ENCODE measurements at regions not wholly inside any gene's neighbourhood (a gene's known extent, or its start where the extent isn't known, plus 50 kb on each side); places are given as distances from the start of the nearest gene placed in this dataset.
"Not testable (repeated sequence)": the region's sequence is repeated elsewhere in the genome, so short reads cannot be mapped to it uniquely, and the experiment has no call there.

DNA sequence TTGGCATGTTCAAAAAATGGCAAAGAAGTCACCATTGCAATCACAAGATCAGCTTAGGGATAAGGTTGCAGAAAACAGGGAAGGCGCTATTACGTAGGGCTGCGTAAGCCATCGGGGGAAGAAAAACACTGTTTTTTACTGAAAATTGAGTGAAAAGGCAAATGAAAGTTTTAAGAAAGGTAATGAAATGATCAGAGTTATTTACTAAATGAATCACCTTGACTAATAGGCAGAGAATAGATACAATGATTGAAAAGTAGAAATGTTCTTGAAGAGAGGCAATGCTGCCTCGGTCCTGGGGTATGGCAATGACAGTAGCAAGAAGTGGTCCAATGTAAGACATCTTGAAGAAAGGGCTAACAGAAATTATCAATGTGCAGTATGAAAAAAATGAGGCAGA is 1227.8 kb upstream of the ZEB2 start:
- DNase-seq (ENCODE audit: low read depth): no peak
- TF ChIP-seq, protein P1, sequence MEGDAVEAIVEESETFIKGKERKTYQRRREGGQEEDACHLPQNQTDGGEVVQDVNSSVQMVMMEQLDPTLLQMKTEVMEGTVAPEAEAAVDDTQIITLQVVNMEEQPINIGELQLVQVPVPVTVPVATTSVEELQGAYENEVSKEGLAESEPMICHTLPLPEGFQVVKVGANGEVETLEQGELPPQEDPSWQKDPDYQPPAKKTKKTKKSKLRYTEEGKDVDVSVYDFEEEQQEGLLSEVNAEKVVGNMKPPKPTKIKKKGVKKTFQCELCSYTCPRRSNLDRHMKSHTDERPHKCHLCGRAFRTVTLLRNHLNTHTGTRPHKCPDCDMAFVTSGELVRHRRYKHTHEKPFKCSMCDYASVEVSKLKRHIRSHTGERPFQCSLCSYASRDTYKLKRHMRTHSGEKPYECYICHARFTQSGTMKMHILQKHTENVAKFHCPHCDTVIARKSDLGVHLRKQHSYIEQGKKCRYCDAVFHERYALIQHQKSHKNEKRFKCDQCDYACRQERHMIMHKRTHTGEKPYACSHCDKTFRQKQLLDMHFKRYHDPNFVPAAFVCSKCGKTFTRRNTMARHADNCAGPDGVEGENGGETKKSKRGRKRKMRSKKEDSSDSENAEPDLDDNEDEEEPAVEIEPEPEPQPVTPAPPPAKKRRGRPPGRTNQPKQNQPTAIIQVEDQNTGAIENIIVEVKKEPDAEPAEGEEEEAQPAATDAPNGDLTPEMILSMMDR (conservative IDR thresholded peaks at IDR 0.05; ENCODE audit: low read depth, low read length): no peak
- no peak overlapping the region for H3K4me3 ChIP-seq (ENCODE audit: low read length)

DNA sequence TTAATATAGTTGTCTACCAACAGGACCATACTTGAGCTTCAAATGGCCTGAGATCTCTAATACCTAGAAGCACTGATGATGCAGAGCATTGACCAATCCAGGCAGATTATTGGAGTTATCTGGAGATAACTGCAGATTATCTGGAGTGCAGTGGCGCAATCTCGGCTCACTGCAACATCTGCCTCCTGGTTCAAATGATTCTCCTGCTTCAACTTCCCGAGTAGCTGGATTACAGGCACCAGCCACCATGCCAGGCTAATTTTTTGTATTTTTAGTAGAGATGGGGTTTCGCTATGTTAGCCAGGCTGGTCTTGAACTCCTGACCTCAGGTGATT is 1225.4 kb upstream of the ZEB2 start:
- DNase-seq (ENCODE audit: low read depth); H3K4me3 ChIP-seq (ENCODE audit: low read length): not testable (repeated sequence)

DNA sequence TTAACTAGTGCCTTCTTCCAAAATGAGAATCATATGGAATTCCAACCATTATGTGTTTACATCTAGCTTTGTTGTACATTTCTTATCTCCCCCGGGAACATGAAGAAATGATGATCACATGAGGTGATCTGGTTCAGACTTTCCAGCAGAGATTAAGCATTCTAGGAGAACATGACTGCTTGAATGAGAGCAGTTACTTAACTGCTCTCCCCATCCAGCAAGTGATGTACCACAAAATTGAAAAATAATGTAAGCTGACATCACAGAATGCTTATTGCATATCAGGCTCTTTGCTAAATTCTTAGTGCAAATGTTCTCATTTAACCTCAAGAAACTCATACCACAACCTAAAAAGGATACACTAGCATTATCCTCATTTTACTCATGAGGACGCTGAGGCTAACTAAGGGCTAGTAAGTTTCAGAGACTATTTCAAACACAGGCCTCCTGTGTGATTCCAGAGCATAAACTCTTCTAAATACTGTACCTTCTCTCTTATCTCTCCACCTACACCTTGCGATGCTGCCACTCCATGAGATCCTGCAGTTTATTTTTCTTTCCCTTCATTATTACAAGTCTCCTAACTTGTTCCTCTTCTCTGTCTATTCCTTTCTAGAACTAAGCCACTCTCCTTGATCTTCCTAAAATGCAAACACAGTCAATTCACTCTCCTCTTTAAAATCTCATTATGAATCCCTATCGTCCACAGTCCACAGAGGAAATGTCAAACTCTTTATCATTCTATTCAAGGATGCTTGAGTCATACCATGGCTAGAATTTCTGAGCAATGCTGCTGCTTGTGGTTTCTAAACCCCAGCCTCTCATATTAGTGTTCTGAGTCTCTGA is 1224.8 kb upstream of the ZEB2 start:
- DNase-seq (ENCODE audit: low read depth): no peak
- H3K4me3 ChIP-seq (ENCODE audit: low read length): no peak overlapping the region
- TF ChIP-seq, protein P1 (conservative IDR thresholded peaks at IDR 0.05; ENCODE audit: low read depth, low read length): no peak

DNA sequence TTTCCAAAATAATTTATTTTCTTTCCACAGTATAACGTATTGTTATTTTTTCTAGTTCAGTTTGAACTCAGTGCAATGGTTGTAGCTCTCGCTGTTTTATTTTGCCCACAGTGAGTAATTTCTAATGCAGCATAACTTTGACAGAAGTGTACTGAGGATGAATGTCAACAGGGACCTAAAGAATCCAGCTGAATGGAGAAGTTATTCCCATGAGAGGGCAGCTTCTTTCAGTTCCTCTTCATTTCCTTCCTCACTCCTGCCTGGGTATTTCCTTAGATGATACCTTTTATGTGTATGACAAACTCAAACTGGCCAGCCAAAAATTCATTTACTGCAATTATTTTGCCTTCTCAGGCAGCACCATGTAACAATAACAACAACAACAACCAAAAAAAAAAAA is 1223.1 kb upstream of the ZEB2 start:
- no peak overlapping the region for H3K4me3 ChIP-seq (ENCODE audit: low read length)
- no peak for DNase-seq (ENCODE audit: low read depth)
- TF ChIP-seq, protein P1 (conservative IDR thresholded peaks at IDR 0.05; ENCODE audit: low read depth, low read length): no peak

DNA sequence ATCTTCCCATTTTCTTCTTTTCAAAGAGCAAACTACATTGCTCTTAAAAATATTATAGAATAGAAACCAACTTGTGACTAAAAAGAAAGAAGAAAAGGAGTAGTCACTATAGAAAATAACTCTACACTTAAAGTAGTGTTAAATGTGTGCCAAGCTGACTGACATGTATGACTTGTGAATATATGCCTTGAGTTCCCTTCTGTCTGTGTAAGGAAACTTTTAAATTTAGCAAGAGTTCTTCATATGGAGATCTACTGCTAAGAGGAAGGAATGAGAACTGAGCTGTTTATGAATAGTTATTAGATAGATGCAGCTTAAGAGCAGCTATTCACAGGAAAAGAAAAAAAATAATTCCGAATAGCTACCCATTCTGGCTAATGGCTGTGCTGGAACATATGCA is 1221.7 kb upstream of the ZEB2 start:
- TF ChIP-seq, protein P1 (conservative IDR thresholded peaks at IDR 0.05; ENCODE audit: low read depth, low read length): no peak
- H3K4me3 ChIP-seq (ENCODE audit: low read length): no peak overlapping the region
- no peak for DNase-seq (ENCODE audit: low read depth)

DNA sequence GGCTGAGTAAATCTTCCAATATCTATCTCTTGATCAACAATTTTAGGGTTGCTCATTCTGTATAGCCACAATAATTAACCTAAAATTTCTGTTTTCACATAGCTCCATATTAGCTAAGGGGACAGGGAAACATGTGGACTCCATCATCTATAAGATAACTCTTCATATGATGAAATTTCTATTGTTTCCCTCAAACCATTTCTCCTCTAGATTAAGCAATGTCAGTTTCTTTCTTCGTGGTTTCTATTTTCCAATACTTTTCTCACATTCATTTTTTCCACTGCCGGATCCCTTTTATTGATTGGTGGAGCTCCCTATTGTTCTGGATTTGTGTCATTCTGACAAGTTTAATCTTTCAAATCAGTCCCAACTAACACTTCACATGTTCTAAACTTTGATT is 1221.3 kb upstream of the ZEB2 start:
- DNase-seq (ENCODE audit: low read depth): no peak
- H3K4me3 ChIP-seq (ENCODE audit: low read length): no peak overlapping the region
- TF ChIP-seq, protein P1 (conservative IDR thresholded peaks at IDR 0.05; ENCODE audit: low read depth, low read length): no peak

DNA sequence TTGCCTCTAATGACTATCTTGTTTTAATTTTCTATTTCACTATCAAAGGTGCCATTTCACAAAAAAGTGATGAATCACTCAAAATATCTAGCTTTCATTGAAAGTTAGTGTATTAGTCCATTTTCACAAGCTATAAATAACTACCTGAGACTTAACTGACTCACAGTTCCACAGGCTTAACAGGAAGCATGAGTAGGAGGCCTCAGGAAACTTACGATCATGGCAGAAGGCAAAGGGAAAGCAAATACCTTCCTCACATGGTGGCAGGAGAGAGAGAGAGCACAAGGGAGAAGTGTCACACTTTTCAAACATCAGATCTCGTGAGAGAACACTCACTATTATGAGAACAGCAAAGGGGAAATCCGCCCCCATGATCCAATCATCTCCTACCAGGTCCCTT is 1220.4 kb upstream of the ZEB2 start:
- no peak overlapping the region for H3K4me3 ChIP-seq (ENCODE audit: low read length)
- TF ChIP-seq, protein P1 (conservative IDR thresholded peaks at IDR 0.05; ENCODE audit: low read depth, low read length): no peak
- no peak for DNase-seq (ENCODE audit: low read depth)
